ENCODE measurements at regions not wholly inside any gene's neighbourhood (a gene's known extent, or its start where the extent isn't known, plus 50 kb on each side); places are given as distances from the start of the nearest gene placed in this dataset.

- no peaks in the 10 kb centered on the region for H3K36me3 ChIP-seq (ENCODE audit: control insufficient read depth, insufficient read depth, low read length)
- no peaks in the 10 kb centered on the region for H3K27me3 ChIP-seq (ENCODE audit: control insufficient read depth, insufficient read depth, low read length, poor library complexity, severe bottlenecking)
- 83 to 86% methylated on average over 6 of the region's 6 CpGs for WGBS, 2 experiments (ENCODE audit: insufficient coverage in 1 of 2, insufficient read length in 1 of 2)
- no peak overlapping the region for H3K9ac ChIP-seq (ENCODE audit: extremely low read depth, low read length, poor library complexity, severe bottlenecking)
- no peak overlapping the region for H3K27ac ChIP-seq (ENCODE audit: low read depth, low read length)
- no peak for TF ChIP-seq CTCF (conservative IDR thresholded peaks at IDR 0.05)
- Mint-ChIP-seq H3K27ac (no peak overlapping the region), H3K4me1 (peaks cover 2% of the 10 kb centered on the region), H3K36me3 (ENCODE audit: low read depth) (no peaks in the 10 kb centered on the region), H3K4me3 (no peak overlapping the region), H3K27me3 (ENCODE audit: insufficient read depth) (no peaks in the 10 kb centered on the region), H3K9me3 (no peaks in the 10 kb centered on the region)
- DNase-seq, result no peak
- no peak overlapping the region for H3K4me3 ChIP-seq (ENCODE audit: low read length)
- no peaks in the 10 kb centered on the region for H3K4me1 ChIP-seq (ENCODE audit: control insufficient read depth, insufficient read depth, low read length)
- no peaks in the 10 kb centered on the region for H3K9me3 ChIP-seq (ENCODE audit: control insufficient read depth, low read length)
Observed at GRCh38 chr1:81205956-81206355, 594.8 kb upstream of the ADGRL2 start.

- Mint-ChIP-seq H3K36me3 (ENCODE audit: low read depth) (no peaks in the 10 kb centered on the region), H3K4me3 (no peak overlapping the region), H3K4me1 (peaks cover 2% of the 10 kb centered on the region), H3K27me3 (ENCODE audit: insufficient read depth) (no peaks in the 10 kb centered on the region), H3K9me3 (no peaks in the 10 kb centered on the region), H3K27ac (no peak overlapping the region)
- Histone ChIP-seq H3K36me3 (ENCODE audit: control insufficient read depth, insufficient read depth, low read length) (no peaks in the 10 kb centered on the region), H3K27ac (ENCODE audit: low read depth, low read length) (no peak overlapping the region), H3K4me3 (ENCODE audit: low read length) (no peak overlapping the region), H3K4me1 (ENCODE audit: control insufficient read depth, insufficient read depth, low read length) (no peaks in the 10 kb centered on the region), H3K27me3 (ENCODE audit: control insufficient read depth, insufficient read depth, low read length, poor library complexity, severe bottlenecking) (no peaks in the 10 kb centered on the region), H3K9ac (ENCODE audit: extremely low read depth, low read length, poor library complexity, severe bottlenecking) (no peak overlapping the region), H3K9me3 (ENCODE audit: control insufficient read depth, low read length) (no peaks in the 10 kb centered on the region)
- 100% methylated on average over 2 of the region's 2 CpGs; no CpG with 5 or more reads in 1 of the 2 experiments for WGBS, 2 experiments (ENCODE audit: insufficient coverage in 1 of 2, insufficient read length in 1 of 2)
- DNase-seq, result no peak
- no peak for TF ChIP-seq CTCF (conservative IDR thresholded peaks at IDR 0.05)
Observed at GRCh38 chr1:81201779-81202178, 599.0 kb upstream of the ADGRL2 start.

GRCh38 chr1:81197591-81197990, 603.1 kb upstream of the ADGRL2 start:
- H3K4me3 ChIP-seq (ENCODE audit: low read length), result no peak overlapping the region
- H3K9me3 ChIP-seq (ENCODE audit: control insufficient read depth, low read length), result no peaks in the 10 kb centered on the region
- H3K27ac ChIP-seq (ENCODE audit: low read depth, low read length), result no peak overlapping the region
- Mint-ChIP-seq H3K4me3 (no peak overlapping the region), H3K4me1 (no peaks in the 10 kb centered on the region), H3K27ac (no peak overlapping the region), H3K36me3 (ENCODE audit: low read depth) (no peaks in the 10 kb centered on the region), H3K27me3 (ENCODE audit: insufficient read depth) (no peaks in the 10 kb centered on the region), H3K9me3 (no peaks in the 10 kb centered on the region)
- H3K27me3 ChIP-seq (ENCODE audit: control insufficient read depth, insufficient read depth, low read length, poor library complexity, severe bottlenecking), result no peaks in the 10 kb centered on the region
- H3K4me1 ChIP-seq (ENCODE audit: control insufficient read depth, insufficient read depth, low read length), result no peaks in the 10 kb centered on the region
- DNase-seq, result no peak
- TF ChIP-seq CTCF (conservative IDR thresholded peaks at IDR 0.05), result no peak
- H3K9ac ChIP-seq (ENCODE audit: extremely low read depth, low read length, poor library complexity, severe bottlenecking), result no peak overlapping the region
- 92% methylated on average over 3 of the region's 3 CpGs; no CpG with 5 or more reads in 1 of the 2 experiments for WGBS, 2 experiments (ENCODE audit: insufficient coverage in 1 of 2, insufficient read length in 1 of 2)
- no peaks in the 10 kb centered on the region for H3K36me3 ChIP-seq (ENCODE audit: control insufficient read depth, insufficient read depth, low read length)

Measured in endodermal cell (in vitro differentiated cells).